Adrenal gland (tissue), 9 donors: ENCODE measurements at regions not wholly inside any gene's neighbourhood (a gene's known extent, or its start where the extent isn't known, plus 50 kb on each side); places are given as distances from the start of the nearest gene placed in this dataset.
A peak's percentile ranks its signal among the peaks of the same experiment; 100 is the strongest.

Experiments used
- DNase-seq, 7 donors: peaks; one replicate each; pipeline ENCODE4 v3.0.0-alpha.2; 2019 to 2020
- H3K27ac ChIP-seq, 5 donors: fragments of 200-600 bp; sonication (generic) in 4 of 5; 1 replicate in 3 of 5; 2 replicates in 2 of 5; pipeline versions ENCODE4 v1.5.1 to v1.8.0; 2016 to 2020; ENCODE audit warnings: mild to moderate bottlenecking in 1 of 5
- H3K27me3 ChIP-seq: fragments of 200-600 bp; 2 replicates; pipeline ENCODE4 v1.8.0; 2021
- H3K36me3 ChIP-seq, 2 donors: fragments of 200-600 bp; replicated peaks in 1 of 2; 1 replicate in 1 of 2; 2 replicates in 1 of 2; pipeline versions ENCODE4 v1.5.1 to v1.8.0; 2018 to 2022
- H3K4me1 ChIP-seq, 2 donors: fragments of 200-600 bp; replicated peaks in 1 of 2; 1 replicate in 1 of 2; 2 replicates in 1 of 2; pipeline versions ENCODE4 v1.5.1 to v1.8.0; 2018 to 2021
- H3K4me3 ChIP-seq, 4 donors: fragments of 200-600 bp; sonication (generic) in 3 of 4; one replicate each; pipeline ENCODE4 v1.5.1; 2016 to 2018
- H3K9me3 ChIP-seq, 3 donors: fragments of 200-600 bp; sonication (generic) in 1 of 3; replicated peaks in 1 of 3; 1 replicate in 2 of 3; 2 replicates in 1 of 3; pipeline versions ENCODE4 v1.5.1 to v1.8.0; 2016 to 2021
- POLR2A ChIP-seq, 2 donors: fragments of 450-650 bp; IDR thresholded peaks; one replicate each; pipeline ENCODE4 v1.6.1; 2017; ENCODE audit warnings: antibody characterized with exemption in 2 of 2, mild to moderate bottlenecking in 2 of 2, moderate library complexity in 1 of 2
- WGBS, 4 donors: extraction: QIAGEN DNeasy Blood & Tissue Kit in 2 of 4; methylation state at CpG; one replicate each; pipeline versions ENCODE4 v1.1.5 to v1.1.7; 2013 to 2017; 5-methylcytosine and 5-hydroxymethylcytosine counted together
- intact Hi-C, 2 donors: fragments of 100-400 bp; cut with DNase I; formaldehyde crosslinking; loops; one replicate each; pipeline versions ENCODE4 v1.14.1 to v1.15.0; 2022 to 2023
- TF ChIP-seq, protein P1 (sequence below), 6 experiments: fragments of 450-650 bp in 4 of 6; fragments of 200-600 bp in 2 of 6; sonication (generic) in 1 of 6; IDR thresholded peaks; 1 replicate in 5 of 6; 2 replicates in 1 of 6; pipeline versions ENCODE4 v1.5.1 to v1.8.0; 2016 to 2021; ENCODE audit warnings: antibody characterized with exemption in 6 of 6, mild to moderate bottlenecking in 2 of 6, moderate library complexity in 1 of 6
- donor health status: healthy with polysubstance abuse.
- donor health status: Bipolar disorder and iron deficiency.
- donor health status: DM: yes; HTN: yes; CAD: no.
- donor health status: DM: no; HTN: no; CAD: no.
- donor health status: DM: no; HTN: no; CAD: no.

DNA sequence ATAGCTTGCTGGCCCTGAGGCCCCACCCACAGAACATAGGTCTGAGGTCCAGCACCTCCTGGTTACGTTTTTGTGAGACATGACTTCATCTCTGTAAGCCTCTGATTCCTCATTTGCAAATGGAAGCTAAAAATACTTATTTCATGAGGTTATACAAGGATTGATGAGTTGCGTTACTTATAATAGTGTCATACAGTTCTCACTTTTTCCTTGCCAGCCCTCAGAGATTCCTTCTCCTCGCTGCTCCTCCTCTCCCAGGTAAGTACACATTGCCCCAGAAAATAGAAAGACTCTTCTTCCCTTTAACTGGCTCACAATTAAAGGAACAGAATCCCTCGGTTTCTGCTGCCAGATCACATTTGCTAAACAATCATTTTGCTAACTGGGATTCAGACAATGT, 739.2 kb downstream of the VRK1 start:
- Histone ChIP-seq H3K9me3 (no peaks in the 10 kb centered on the region), H3K4me3 (no peak overlapping the region), H3K27me3 (no peaks in the 10 kb centered on the region), H3K4me1 (no peaks in the 10 kb centered on the region), H3K36me3 (no peaks in the 10 kb centered on the region), H3K27ac (no peak overlapping the region)
- peak in 1 of 7 donors; percentile 5 for DNase-seq
- 66 to 71% (median 67%) methylated on average over 4 of the region's 4 CpGs for WGBS, 4 donors
- TF ChIP-seq, protein P1, sequence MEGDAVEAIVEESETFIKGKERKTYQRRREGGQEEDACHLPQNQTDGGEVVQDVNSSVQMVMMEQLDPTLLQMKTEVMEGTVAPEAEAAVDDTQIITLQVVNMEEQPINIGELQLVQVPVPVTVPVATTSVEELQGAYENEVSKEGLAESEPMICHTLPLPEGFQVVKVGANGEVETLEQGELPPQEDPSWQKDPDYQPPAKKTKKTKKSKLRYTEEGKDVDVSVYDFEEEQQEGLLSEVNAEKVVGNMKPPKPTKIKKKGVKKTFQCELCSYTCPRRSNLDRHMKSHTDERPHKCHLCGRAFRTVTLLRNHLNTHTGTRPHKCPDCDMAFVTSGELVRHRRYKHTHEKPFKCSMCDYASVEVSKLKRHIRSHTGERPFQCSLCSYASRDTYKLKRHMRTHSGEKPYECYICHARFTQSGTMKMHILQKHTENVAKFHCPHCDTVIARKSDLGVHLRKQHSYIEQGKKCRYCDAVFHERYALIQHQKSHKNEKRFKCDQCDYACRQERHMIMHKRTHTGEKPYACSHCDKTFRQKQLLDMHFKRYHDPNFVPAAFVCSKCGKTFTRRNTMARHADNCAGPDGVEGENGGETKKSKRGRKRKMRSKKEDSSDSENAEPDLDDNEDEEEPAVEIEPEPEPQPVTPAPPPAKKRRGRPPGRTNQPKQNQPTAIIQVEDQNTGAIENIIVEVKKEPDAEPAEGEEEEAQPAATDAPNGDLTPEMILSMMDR (IDR thresholded peaks at IDR 0.05) = no peak
- TF ChIP-seq POLR2A (IDR thresholded peaks at IDR 0.05) = no peak
- intact Hi-C loops = no loop called here

GRCh38 chr14:97538749-97539410, 741.7 kb downstream of the VRK1 start:
- H3K36me3 ChIP-seq = no peaks in the 10 kb centered on the region

GRCh38 chr14:97539411-97539795, 742.2 kb downstream of the VRK1 start:
- WGBS, 4 donors = 48 to 70% (median 52%) methylated on average over 4 to 5 of the region's 5 CpGs
- H3K27me3 ChIP-seq = no peaks in the 10 kb centered on the region
- intact Hi-C loops = no loop called here

More at GRCh38 chr14:97538749-97539410, 741.7 kb downstream of the VRK1 start:
- no peaks in the 10 kb centered on the region for H3K4me1 ChIP-seq
- no peaks in the 10 kb centered on the region for H3K9me3 ChIP-seq
- H3K27me3 ChIP-seq = no peaks in the 10 kb centered on the region
- H3K4me3 ChIP-seq = no peak overlapping the region
- 69 to 77% (median 74%) methylated on average over 10 of the region's 10 CpGs for WGBS, 4 donors
- no peak overlapping the region for H3K27ac ChIP-seq
- TF ChIP-seq POLR2A (IDR thresholded peaks at IDR 0.05) = no peak
- TF ChIP-seq, protein P1 (IDR thresholded peaks at IDR 0.05) = no peak
- intact Hi-C loops = no loop called here
- peak in 2 of 7 donors; percentile 2 to 14 for DNase-seq

DNA sequence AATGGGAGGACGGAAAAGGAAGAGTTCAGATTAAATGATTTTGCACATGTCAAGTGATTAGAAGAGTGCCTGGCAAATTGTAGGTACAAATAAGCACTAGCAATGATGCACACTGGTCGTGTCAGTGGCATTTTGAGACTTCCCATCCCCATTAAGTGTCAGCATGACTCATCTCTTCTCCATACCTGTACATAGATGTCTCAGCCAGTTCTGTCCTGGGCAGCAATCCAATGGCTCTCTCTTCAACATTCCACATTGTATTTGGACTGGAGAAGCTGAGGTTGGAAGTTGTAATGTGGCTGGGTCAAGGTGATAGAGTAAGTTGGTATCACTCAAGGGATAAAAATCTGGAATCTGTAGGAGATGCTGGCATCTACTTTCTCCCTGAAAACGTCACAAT, 742.7 kb downstream of the VRK1 start:
- TF ChIP-seq POLR2A (IDR thresholded peaks at IDR 0.05) = no peak
- TF ChIP-seq, protein P1 (IDR thresholded peaks at IDR 0.05) = no peak
- 68 to 76% (median 72%) methylated on average over 3 of the region's 3 CpGs for WGBS, 4 donors

More at GRCh38 chr14:97539411-97539795, 742.2 kb downstream of the VRK1 start:
- no peaks in the 10 kb centered on the region for H3K9me3 ChIP-seq
- no peak overlapping the region for H3K27ac ChIP-seq
- no peak overlapping the region for H3K4me3 ChIP-seq
- no peaks in the 10 kb centered on the region for H3K36me3 ChIP-seq
- TF ChIP-seq, protein P1 (IDR thresholded peaks at IDR 0.05) = no peak
- TF ChIP-seq POLR2A (IDR thresholded peaks at IDR 0.05) = no peak
- no peaks in the 10 kb centered on the region for H3K4me1 ChIP-seq
- no peak for DNase-seq

More for the DNA sequence above, 742.7 kb downstream of the VRK1 start:
- Histone ChIP-seq H3K4me3 (no peak overlapping the region), H3K9me3 (no peaks in the 10 kb centered on the region), H3K27ac (no peak overlapping the region), H3K27me3 (no peaks in the 10 kb centered on the region), H3K36me3 (no peaks in the 10 kb centered on the region), H3K4me1 (no peaks in the 10 kb centered on the region)
- DNase-seq = no peak
- intact Hi-C loops = no loop called here
